SK-N-DZ (cell line): ENCODE measurements at regions not wholly inside any gene's neighbourhood (a gene's known extent, or its start where the extent isn't known, plus 50 kb on each side); places are given as distances from the start of the nearest gene placed in this dataset.

ENCODE experiments used
- DNase-seq: peaks from one replicate; pipeline ENCODE4 v3.0.0-alpha.2; 2015; ENCODE audit warnings: low spot score

DNA sequence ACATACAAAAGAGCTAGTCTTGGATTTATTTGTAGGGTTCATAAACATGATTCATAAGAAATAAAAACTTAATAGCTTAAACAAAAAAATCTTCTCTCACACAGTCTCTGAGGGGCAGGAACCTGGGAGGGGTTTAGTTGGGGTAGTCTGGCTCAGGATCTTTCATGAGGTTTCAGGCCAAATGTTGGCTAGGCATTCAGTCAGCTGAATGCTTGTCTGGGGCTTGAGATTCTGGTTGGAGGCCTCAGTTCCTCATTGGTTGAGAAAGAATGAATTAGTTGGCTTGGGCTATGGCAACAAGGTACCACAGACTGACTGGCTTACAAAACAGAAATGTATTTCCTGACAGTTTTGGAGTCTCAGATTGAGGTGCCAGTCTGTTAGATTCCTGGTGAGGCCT, 74.3 kb downstream of the ANKRD7 start:
- DNase-seq, result no peak

DNA sequence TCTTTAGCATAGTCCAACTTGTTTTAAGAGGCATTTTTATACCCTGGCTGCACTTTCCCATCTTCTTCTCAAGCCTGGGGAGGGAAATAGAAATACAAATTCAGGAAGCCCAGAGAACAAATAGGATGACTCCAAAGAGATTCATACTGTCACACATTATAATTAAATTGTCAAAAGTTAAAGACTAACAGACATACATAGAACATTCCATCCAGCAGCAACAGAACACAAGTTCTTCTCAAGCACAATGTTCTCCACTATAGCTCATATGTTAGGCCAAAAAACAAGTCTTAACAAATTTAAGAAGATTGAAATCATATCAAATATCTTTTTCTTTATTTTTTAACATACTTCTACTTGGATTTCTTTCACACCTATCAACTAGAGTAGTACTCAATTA, 75.7 kb downstream of the ANKRD7 start:
- no peak for DNase-seq

DNA sequence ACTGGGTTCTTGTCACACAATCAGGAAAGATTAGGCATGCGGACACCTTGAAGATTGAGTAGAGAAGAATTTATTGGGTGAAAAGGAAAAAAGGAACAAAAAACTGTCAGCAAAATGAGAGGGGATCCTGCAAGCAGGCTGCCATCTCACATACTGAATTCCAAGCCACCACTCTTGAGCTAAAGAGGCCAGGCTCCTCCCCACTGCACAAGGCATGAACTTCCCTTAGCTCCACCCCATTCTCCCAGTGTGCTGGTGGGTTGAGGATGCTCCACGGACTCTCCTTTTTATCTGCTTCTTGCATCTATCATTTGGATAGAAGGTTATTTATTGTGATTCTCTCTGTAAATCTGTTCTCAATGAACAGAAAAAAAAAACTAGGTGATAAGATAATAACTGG, 79.6 kb downstream of the ANKRD7 start:
- no peak for DNase-seq

DNA sequence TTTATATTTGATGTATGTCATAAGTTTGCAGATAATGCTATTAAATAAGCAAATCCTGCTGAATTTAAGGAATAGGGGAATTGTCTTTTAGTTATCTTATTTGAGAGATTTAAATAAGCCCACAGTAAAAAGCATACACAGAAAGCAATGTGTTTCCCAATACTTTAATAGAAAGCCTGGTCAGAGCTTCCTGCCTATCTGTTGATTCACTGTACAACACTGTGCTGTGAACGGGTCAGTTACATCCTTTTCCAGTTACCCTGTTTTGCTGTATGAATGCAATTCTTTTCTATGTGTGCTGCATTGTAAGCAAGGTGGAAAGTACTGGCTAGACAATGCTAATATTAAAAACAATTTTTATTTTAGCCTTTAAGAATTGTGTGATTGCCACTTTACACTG, 81.2 kb downstream of the ANKRD7 start:
- DNase-seq, result no peak

DNA sequence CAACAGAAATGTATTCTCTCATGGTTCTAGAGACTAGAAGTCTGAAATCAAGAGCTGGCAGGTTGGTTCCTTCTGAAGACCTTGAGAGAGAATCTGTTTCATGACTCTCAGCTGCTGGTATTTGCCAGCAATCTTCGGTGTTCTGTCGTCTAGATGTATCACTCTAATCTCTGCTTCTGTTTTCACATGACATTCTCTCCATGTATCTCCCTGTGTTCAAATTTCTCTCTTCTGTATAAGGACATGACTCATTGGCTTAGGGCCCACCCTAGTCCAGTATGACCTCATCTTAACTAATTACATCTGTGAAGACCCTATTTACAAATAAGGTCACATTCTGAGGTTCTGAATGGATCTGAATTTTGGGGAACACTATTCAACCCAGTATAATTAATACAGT, 82.3 kb downstream of the ANKRD7 start:
- no peak for DNase-seq

DNA sequence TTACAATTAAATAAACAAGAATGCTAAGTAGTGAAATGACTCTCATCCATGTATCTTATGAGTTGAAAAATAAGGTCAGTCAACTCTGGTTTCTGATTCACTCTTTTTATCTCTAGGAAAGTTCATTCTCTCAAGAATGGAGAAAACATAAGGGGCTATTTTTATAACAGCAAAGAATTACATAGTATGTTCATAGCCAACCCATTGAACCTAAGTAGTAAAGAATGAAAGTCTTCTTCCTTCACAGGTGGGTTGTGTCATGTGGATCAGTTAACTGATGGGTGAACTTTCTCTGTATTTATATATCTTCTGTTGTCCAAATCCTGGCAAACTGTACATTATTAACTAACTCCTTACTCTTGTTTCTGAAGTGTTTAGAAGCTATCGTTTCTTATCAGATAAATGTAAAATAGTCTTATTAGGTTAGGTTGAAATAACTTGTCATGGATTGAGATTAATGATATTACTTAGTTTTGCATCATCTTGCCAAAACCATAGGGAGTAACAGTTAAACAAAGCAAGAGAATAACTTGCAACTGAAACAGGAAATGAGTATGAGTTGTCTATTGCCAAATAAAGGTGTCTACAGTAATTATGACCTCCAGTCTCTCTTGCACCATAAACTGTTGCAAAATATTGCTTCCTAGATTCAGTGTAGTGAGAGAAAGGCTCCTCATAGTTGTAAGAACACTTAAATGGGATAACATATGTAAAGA, 86.8 kb downstream of the ANKRD7 start:
- no peak for DNase-seq

DNA sequence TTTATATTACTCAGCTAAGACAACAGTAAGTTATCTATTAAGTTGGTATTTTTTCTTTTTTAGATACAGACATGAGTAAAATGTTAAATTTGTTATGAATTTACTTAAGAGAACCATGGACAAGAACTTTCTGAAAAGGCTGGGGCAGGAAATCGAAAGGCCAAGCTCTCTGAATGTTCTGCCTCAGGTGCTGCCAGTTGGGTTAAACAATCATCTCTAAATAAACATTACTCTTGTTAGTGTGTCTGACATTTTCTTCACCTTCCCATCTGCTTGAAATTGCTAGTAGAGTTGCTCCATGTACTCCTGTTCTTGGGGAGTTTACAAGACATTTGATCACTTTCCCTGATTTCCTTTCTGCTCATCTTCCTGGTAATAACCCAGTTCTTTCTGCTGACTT, 87.5 kb downstream of the ANKRD7 start:
- no peak for DNase-seq

DNA sequence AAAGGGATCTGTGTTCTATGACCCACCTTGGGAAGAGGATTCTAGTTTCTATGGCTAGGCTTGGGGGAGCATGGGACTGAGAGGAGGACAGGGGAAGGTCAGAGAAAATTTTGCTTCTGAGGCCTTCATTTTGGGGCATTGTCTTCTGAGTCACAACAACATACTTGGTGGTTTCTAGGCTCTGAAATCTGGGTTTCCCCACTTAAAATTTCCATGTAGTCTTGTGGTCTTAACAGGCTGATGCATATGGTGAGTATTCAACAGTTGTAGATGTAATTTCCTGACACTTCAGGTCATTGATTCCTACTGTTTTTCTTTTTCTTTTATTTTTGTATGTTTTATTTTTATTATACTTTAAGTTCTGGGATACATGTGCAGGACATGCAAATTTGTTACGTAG, 88.5 kb downstream of the ANKRD7 start:
- DNase-seq, result no peak

DNA sequence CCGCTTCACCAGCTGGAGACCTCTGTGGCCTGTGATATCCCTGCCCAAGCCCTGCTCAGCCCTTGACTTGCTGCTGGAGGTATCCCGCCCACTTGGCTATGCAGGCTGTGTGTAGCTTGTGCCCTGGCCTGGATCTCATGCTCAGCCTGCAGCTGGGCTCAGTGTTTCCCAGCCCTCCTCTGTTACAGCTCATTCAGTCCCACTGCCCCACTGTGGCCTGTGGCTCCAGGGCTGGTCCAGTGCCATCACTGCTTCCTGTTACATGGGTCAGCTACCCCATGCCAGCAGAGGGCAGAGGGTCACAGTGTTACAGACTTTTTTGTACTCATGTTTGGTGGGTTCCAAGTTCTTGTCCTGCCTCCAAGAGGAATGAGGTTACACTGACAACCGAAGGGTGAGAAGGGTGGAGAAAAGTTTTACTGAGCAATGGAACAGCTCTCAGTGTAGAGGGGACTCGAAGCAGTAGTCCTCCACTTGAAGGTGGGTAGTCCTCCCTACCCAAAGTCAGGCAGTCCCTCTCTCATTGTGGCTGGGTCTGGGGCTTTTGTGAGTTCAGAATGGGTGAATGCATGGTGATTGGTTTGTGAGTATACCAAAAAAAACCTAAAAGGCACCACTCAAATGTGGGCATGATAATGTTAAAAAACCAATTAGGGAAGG, 100.4 kb downstream of the ANKRD7 start:
- DNase-seq, result no peak

DNA sequence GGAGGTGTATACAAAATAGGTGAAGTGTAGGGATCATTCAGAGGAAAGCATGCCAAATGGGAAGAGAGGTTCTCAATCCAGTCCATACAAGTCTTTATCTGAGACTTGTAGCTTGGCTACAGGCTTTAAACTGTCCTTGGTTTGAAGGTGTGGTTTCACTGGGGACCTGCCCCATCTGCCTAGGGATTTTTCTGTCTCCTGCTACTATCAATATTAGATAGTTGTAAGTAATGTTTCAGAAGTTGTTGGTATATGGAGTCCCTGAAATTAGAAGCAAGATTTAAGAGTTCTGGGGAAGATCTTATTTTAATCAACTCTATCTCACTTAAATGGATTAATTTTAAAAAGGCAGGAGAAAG, 100.9 kb downstream of the ANKRD7 start:
- no peak for DNase-seq

DNA sequence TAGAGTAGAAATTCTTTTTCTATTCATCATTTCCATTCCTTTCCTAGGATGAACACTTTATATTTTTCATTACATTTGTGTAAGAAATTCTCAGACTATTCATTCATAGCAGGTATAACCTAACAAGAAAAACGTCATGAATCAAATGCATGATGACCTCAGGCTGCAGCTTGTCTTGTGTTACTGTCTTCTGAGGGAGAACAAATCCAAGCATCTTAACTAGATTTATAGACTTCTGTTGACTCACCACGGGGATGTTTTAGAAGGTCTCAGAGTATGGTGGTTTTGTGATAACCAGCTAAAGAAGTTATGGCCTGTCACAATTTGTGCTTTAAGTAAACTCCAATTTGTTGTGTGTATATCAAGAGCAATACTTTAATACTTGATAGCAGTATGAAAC, 102.7 kb downstream of the ANKRD7 start:
- no peak for DNase-seq

DNA sequence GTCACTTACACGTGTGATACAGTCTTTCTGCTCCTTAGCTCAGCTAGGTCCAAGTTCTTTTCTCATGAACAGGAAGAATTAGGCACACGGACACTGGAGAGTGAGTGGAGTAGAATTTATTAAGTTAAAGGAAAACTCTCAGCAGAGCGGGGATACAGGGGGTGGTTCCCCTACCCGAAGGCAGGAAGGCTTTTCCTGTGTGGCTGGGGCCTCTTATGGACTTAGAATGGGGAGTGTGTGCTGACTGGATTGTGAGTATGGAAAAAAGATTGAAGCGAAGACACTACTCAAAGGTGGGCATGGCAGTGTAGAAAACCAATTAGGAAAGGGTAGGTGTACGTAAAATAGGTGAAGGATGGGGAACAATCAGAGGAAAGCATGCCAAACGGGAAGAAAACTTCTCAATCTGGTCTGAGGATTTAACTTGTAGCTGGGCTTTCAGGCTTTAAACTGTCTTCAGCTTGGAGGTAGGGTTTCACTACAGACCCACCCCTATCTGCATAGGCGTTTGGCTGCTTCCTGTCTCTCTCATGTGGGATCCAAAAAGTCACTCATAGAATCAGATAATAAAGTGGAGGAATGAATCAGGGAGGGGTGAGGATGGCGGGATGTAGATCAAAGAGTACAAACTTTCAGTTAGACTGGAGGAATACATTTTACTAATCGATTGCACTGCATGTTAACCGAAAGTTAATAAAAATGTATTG, 104.2 kb downstream of the ANKRD7 start:
- no peak for DNase-seq

DNA sequence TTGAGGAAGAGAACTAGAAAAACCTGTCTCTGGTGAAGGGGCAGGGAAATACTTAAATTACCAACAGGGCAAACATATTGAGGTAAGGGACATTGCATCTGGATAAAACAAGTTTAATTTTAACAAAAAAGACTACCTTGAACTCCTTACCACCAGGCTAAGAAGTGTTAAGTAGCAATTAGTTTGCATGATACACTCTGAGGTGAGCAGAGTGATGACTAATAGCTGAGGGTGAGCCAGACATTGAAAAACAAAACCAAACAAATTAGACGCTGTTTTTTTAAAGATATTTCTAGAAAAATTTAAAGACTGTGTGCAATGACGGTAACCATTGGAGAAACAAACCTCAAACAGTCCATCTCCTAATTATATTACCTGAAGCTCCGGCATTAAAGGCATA, 105.9 kb downstream of the ANKRD7 start:
- DNase-seq, result no peak

DNA sequence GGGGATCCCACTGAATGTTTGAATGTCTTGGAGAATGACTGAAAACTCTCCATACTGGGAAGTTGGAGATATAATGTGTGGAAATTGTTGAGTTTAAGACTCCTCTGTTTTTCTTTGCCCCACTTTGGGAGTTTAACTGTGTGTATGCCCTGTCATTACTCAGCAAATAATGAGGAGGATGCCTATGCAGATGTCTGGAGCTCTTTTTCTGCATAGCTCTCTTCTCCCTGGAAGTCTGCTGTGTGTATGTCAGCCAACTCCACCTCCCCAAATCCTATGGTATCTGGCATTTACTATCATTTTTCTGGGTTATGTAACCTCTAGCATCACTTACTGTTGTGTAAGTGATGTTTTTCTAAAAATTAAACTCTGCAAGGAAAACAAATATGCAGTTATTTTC, 122.2 kb downstream of the ANKRD7 start:
- no peak for DNase-seq

DNA sequence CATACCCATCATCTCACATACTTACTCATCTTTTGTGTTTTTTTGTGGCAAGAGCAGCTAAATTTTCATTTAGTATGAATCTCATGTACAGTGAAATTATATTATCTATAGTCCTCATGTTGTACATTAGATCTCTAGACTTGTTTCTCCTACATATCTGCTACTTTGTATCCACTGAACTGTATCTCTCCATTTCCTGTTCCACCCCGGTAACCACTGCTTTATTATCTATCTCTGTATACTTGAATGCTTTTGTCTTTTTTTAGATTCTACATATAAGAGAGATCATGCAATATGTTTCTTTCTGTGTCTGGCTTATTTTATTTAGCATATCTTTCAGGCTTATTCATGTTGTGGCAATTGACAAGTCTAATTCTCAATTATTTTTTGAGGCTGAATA, 125.1 kb downstream of the ANKRD7 start:
- DNase-seq, result no peak

DNA sequence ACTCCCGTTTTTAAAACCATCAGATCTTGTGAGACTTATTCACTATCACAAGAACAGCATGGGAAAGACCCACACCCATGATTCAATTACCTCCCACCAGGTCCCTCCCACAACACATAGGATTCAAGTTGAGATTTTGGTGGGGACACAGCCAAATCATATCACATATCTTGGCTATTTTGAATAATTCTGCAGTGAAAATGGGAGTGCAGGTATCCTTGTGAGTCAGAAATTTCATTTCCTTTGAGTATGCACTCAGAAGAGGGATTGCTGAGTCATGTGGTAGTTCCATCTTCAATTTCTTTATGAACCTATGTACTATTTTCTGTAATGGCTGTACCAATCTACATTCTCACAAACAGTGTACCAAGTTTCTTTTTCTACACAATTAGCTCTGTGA, 125.8 kb downstream of the ANKRD7 start:
- DNase-seq, result no peak

DNA sequence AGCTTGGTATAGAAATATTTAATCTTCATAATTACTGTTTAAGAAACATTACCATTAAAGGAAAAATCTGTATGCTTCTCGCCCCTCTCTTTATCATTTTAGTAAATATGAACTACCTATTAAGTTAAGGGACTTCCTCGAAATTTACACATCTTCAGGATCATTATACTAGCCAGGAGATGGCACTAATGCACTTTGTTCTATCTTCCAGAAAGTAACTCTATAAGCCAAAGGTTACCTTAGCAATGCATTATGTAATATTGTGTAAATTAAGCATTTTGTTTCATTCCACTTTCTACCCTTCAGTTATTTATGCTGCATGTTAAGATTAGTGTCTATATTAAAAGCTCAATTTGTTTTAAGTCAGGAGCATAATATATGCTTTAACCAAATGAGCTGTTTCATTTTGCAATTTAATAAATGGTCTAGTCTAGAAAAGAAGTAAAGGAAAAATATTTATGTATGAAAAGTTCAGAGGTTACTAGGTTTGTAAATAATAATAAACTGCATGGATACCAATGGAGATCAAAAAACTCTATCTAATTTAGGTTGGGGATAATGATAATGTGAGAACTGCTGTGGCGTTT, 128.5 kb downstream of the ANKRD7 start:
- DNase-seq, result peak; percentile 38

DNA sequence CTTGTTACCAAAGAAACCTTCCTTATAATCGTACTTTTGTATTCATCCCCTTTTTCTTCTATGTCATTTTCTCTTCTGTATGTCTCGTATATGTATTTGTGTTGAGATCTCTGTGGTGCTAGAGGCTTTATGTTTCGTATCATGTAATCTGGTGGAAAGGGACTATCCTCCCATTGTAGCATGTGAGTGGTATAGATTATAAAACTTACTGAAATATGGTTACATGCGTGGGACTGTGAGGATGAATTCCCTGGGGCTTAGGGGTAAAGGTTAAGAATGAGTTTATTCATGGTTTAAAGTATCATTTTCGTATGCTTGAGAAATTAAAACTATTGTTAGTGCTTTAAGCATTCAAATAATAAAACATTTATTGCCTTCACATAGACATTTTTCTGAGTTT, 141.9 kb downstream of the ANKRD7 start:
- DNase-seq, result no peak

DNA sequence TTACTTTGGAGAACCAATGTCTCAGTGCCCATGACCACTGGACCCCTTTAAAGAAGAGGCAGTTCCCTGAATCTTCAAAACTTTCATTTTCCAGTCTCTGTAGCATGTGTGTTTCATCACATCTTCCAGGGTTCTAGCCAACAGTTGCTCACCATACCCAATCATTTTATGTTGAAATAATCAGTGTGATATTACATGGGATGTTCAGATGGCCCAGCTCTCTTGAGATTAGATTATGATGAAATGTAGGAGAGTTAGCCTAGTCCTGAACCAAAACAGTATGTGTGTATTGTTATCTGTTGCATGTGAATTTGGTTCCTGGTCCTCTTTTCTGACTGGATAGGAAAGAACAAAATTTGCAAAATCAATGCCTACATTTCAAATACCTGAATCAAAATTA, 144.5 kb downstream of the ANKRD7 start:
- no peak for DNase-seq

DNA sequence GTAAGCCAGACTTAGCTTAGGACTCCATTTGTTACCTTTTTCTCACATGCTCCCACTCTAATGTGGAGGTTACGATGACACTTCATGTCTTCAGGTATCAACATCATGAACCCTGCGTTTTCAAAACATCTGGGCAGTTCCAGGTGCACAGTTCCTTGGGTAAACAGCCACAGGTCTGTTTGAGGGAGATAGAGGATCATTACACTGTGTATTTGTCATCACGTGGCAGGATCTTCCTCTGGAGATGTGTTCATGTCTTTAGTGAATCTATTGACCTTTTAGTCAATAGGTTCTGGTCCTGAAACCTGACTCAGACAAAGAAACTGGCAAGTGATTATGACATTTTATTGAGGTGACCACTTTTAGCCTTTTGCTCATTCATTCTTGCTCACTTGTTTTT, 145.5 kb downstream of the ANKRD7 start:
- no peak for DNase-seq

DNA sequence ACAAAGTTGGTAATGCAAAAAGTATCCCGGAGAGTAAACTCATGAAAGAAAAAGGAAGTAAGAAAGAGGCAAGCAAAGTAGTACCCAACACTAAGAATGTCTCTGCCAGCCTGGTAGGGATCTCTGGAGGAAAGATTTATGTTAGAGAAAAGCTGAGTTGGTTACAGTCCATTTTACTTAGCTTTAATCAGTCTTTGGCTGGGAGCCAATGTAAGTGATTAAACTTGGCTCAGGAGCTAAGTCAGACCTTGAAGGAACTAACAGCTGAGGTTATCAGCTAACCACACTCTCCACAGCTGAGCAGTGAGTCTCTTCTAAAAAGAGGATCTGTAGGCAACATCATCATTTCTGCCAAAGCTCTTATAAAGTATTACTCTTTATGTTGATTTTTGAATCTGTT, 148.0 kb downstream of the ANKRD7 start:
- no peak for DNase-seq

DNA sequence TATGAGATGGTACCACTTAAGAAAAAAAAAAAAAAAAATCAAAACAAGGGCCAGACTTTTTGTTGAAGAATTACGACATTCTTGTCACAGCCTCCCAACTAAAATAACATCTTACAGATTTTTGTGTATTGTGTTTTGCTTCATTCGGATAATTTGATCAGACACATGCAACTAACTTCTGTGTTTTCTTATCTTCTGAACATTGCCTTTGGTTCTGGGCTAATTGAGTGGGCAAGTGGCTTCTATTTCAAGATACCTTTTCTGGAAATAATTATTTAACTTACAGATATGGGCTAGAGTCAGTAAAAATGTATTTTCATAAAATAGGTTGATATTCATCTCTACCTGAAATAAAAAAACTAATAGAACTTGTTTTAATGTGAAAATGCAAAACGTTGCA, 165.1 kb downstream of the ANKRD7 start:
- DNase-seq, result peak; percentile 4

DNA sequence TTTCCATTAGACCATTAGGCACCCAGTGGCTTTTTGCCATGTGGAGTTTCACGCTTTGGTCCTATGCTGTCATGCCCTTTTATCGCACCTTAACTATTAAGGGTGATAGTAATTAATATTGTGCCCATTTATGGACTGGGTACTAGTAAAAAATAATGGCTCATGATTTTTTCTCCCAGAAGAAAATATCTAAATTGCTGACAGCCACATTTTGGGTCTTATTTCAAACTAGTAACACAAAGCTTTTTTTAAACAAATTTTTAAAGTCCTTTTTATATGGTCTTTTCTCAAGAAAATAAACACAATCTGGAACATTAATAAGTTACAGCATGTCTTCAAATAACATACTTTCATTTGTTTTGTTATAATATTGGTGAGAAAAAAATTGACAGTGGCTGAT, 179.7 kb downstream of the ANKRD7 start:
- no peak for DNase-seq
